Prostate gland (tissue), 2 donors: ENCODE measurements at regions not wholly inside any gene's neighbourhood (a gene's known extent, or its start where the extent isn't known, plus 50 kb on each side); places are given as distances from the start of the nearest gene placed in this dataset.

Source experiments
- POLR2A ChIP-seq: fragments of 450-650 bp; IDR thresholded peaks from one replicate; pipeline ENCODE4 v1.6.1; 2016; ENCODE audit warnings: antibody characterized with exemption, mild to moderate bottlenecking
- TF ChIP-seq, protein P1 (sequence below), 4 experiments: fragments of 200-600 bp in 2 of 4; fragments of 450-650 bp in 2 of 4; sonication (generic) in 2 of 4; IDR thresholded peaks; 1 replicate in 3 of 4; 2 replicates in 1 of 4; pipeline ENCODE4 v1.5.1; 2016 to 2019; ENCODE audit warnings: antibody characterized with exemption in 4 of 4, mild to moderate bottlenecking in 2 of 4, moderate library complexity in 2 of 4

DNA sequence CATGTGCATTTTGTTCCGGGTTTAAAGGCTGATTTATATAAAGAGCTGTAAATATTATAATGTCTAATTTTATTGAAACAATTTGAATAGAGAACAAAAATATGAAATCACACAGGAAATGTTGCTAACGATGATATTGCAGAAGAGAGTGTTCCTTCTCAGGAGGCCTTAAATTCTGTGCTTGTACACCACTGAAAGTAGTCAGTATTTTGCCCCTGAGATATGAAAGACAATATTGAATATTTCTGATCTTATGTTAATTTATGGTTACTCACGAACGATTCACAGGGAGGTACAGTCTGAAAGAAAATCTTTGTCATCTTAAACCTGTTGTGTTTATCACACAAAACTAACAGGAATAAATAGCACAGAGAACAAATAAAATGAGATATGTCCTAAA is 213.2 kb upstream of the PLSCR5 start:
- TF ChIP-seq, protein P1, sequence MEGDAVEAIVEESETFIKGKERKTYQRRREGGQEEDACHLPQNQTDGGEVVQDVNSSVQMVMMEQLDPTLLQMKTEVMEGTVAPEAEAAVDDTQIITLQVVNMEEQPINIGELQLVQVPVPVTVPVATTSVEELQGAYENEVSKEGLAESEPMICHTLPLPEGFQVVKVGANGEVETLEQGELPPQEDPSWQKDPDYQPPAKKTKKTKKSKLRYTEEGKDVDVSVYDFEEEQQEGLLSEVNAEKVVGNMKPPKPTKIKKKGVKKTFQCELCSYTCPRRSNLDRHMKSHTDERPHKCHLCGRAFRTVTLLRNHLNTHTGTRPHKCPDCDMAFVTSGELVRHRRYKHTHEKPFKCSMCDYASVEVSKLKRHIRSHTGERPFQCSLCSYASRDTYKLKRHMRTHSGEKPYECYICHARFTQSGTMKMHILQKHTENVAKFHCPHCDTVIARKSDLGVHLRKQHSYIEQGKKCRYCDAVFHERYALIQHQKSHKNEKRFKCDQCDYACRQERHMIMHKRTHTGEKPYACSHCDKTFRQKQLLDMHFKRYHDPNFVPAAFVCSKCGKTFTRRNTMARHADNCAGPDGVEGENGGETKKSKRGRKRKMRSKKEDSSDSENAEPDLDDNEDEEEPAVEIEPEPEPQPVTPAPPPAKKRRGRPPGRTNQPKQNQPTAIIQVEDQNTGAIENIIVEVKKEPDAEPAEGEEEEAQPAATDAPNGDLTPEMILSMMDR (IDR thresholded peaks at IDR 0.05) = no peak
- TF ChIP-seq POLR2A = no peak
